ENCODE measurements at regions not wholly inside any gene's neighbourhood (a gene's known extent, or its start where the extent isn't known, plus 50 kb on each side); places are given as distances from the start of the nearest gene placed in this dataset.
"Not testable (repeated sequence)": the region's sequence is repeated elsewhere in the genome, so short reads cannot be mapped to it uniquely, and the experiment has no call there.

DNA sequence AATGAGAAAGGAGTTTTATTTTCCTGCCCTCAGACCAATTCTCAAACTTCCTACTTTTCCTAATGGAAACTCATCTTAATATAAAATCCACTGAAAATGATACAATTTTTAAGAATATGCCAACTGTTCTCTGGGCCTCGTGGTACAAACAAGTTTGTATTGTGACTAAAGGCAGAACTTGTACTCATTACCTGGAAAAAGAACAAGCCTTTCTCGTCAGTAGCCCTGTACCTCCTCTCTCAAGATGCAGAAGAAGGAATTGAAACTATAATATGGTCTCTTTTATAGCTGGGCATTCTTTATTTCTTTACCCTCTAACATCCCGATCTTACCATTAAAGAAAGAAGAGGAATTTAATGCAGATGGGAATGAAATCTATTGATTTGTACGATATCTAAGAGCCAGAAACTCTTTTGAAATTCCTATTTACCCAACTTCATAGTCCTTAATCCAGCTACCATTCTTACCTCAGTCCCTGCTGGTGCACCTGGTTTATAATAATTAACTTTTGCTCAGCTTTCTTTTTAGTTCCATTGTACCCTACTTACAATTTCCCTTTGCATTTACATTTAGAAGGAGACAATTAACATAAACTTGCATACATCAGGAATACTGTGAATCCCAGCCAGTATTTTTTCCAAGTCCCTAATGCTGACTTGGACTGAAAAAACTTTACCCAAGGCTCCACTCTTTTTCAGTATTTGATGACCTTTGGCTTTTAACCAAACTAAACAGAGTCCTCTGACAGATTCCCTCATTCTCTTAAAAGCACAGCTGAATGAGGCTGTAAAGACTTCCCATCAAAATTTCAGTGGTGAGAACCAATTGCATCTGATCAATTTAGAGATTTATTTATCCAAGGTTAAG, 1162.4 kb downstream of the BRINP3 start:
- DNase-seq = no peak

DNA sequence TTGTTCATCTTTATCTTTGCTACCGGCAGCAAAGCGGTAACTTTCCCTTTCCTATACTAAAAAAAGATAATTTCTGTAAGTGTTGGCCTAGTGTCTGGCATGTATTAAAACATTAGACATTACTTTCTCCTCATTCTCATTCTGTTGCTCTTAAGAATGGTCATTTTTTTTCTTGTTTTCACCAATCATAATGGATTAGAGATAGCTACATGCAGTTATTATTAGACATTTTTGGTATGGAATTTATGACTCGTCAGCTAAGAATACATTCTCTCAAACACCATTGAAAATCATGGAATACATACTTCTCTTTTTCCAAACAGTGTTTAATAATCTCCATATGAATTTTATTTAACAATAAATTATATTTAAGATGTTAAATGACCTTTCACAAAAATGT, 1154.6 kb downstream of the BRINP3 start:
- no peak for DNase-seq

DNA sequence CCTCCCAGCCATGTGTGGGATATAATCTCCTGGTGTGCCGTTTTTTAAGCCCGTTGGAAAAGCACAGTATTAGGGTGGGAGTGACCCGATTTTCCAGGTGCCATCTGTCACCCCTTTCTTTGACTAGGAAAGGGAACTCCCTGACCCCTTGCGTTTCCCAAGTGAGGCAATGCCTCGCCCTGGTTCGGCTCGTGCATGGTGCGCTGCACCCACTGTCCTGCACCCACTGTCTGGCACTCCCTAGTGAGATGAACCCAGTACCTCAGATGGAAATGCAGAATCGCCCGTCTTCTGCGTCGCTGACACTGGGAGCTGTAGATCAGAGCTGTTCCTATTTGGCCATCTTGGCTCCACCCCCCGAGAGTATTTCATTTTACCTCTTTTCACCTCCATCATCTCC, 1146.6 kb downstream of the BRINP3 start:
- DNase-seq = not testable (repeated sequence)

DNA sequence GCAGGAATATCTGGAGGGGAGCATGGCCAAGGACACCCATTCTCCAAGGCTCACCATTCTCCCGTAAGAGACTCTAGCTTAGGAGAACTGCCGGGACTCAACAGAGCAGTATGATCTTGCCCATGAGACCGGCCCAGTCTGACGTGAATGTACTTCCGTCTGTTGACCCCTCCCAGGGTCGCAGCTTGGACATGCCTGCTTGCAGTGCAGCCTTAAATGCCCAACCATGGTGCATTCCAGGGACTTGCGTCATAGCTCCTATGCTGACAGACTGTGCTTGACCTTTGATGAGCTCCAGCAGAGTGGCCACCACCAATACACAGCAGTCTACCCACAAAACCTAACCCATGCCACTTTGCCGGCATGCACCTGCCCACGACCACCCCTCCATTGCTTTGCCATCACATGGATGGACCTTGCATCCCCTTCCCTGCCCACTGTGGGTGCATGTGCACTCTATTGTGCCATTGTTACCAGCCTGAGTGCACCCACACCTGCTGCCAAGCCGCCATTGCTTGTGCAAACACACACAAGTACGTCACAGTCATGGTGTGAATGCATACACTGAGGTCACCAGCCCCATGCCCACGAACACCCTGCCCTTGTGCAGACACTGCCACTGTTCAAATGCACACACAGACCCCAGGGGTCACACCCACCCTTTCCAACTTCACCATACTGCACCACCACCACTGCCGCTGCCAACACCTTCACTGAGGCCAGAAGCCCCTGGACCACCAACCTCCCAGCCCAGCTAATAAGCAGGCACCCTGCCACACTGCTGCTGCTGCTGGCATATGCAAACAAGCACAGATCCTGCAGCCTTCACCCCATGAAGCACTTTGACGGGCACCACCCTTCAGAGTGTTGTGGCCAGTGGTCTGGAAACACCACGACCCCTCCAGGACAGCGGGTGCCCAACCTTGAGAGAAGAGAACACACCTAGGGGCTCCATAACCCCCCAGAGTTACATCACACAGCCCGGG, 1141.3 kb downstream of the BRINP3 start:
- no peak for DNase-seq

DNA sequence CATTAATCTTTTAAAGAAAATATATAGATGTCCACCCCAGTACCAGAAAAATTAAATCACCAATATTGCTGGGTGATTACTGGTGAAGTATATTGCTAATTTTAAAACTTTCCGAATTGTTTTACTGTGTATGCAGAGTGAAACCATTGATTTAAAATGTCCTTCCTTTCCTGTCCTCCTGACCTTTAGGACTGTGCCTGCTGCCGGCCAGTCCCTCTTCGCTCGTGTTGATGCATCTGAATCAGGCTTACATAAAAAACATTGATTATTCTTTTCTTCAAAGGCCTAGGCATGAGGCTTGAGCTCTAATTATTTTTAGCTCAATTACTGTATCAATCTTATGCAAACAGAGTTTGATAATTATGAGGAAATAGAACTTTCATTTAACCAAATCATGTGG, 1128.1 kb downstream of the BRINP3 start:
- no peak for DNase-seq

DNA sequence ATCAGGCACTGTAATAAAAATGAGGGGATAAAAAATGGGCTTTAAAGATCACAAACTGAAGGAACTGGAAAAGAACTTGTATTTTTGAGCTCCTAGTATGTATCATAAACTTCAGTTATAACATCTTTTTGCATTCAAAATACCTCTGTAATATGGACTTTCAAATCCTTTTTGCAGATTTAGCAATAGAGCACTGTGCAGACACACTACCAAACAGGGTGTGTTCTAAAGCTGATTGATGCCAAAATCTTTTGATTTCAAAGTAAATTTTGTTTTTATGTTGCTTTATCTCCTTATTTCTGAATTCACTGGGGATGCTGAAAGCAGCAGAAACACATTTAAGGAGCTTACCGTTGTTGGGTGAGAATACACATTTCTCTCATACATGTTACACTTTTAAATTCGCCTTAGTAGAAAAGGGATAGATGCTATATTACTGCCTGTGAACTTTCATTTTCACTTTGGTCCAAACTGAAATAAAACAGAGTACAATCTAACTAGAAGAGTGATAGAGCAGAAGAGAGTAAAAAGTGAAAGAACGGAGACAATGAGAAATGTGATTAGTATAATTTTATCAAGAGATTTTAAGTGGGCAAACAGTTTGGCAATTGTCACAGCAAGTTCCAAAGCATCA, 1126.6 kb downstream of the BRINP3 start:
- DNase-seq = no peak

DNA sequence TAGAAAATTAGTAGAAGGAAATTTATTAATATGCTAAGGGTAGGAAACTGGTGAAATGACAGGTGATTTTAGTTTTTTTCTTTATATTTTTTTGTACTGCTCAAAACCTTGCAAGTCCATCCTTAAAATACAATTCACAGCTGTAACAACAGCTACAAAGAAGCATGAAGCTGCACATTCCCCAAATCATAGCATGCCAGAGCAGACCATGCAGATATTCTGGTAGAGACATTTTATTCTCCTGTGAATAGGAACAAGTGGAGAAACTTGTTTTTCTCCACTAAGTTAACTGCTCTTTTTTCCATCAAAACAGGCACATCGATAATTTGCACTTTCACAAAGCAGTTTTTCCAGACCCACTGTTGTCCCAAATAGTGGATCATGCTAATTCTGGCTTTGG, 1125.7 kb downstream of the BRINP3 start:
- no peak for DNase-seq

DNA sequence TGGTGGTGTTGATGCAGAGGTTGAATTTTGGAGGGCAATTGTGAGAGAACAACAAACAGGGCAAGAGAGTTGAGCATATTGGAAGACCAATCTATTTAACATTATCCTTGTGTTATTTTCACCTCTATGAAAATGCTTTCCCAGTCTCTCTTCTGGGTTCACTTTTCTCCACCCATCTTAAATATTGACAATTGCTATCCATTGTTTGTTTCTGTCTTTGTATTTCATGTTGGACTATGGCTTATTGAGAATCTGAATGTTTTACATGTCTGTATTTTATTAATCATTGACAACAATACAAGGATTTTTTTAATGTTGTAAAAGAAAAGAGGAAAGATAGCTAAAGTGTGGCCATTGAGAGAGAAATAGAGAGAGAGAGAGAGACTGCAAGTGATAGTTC, 1121.5 kb downstream of the BRINP3 start:
- DNase-seq = no peak

DNA sequence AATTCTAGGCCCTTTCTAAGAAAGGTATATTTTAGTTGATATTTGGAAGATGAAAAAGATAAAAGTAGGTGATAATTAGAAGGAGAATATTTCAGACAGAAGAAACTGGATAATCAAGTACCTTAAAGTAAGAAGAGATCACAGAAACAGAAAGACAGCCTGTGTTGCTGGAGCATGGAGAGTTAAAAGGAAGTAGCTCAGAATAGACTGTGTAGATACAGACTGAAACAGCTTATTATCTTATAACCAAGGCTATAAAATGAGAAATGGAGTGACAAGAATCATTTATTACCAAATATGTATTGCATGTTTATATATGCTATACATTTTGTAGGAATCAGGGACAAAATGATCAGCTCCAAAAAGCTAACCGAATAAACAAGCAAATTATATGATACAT, 1120.3 kb downstream of the BRINP3 start:
- DNase-seq = no peak

DNA sequence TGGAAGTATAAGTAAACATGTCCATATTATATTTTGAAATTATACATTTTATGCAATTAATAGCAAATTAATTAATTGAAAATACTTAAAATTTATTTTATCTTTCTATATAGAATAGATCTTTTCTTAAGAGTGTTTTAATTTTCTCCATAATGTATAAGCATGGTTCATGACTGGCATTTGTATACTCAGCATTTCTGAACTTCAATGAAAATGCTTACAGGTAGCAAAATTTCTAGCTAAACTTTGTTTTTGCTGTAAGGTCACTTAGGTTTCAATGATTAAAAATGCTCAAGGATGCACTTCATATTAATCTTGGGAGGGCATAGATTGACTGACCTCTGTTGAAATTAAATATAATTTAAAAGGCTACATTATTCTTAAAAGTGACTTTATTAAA, 1108.1 kb downstream of the BRINP3 start:
- DNase-seq = no peak

DNA sequence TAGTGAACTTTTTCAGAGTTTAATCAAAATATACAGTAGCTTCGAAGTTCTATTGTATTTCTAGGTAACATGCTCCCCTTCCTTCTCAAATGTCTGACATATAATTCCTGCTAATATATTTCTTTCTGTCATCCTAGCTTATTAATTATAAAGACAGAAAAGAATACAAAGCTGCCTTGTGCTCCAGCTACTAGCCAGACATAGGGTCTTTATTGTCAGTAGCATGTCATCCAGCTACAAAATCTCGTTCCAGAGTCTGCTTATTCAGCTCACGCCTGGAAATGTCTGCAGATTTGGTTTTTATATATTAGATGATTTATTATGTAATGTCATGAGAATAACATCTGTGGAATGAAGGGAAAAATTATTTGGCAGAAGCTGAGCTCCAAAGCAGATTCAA, 1102.8 kb downstream of the BRINP3 start:
- DNase-seq = no peak

DNA sequence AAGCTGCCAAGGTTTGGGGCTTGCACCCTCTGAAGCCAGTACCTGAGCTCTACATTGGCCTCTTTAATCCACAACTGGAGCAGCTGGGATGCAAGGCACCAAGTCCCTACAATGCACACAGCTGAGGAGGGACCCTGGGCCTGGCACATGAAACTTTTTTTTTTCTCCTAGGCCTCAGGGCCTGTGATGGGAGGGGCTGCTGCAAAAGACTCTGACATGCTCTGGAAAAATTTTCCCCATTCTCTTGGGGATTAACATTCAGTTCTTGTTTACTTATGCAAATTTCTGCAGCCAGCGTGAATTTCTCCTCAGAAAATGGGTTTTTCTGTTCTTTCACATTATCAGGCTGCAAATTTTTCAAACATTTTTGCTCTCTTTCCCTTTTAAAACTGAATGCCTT, 1072.2 kb downstream of the BRINP3 start:
- DNase-seq = no peak

DNA sequence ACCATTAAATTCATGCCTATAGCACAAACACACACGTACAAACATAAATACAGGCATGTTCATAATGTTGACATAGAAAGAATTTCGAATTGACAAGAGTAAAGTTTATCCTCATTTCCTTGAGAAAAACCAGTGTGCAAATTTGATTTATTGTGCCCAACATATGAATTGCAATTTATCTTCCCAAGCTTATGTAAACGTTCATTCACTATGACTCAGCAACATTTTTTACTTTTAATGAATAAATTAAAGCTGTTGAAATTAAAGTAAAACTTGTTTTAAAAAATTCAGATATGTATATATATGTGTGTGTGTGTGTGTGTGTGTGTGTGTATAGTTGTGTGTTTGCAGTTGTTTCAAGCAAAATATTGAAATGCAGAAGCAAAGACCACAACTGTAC, 1067.9 kb downstream of the BRINP3 start:
- DNase-seq = no peak

DNA sequence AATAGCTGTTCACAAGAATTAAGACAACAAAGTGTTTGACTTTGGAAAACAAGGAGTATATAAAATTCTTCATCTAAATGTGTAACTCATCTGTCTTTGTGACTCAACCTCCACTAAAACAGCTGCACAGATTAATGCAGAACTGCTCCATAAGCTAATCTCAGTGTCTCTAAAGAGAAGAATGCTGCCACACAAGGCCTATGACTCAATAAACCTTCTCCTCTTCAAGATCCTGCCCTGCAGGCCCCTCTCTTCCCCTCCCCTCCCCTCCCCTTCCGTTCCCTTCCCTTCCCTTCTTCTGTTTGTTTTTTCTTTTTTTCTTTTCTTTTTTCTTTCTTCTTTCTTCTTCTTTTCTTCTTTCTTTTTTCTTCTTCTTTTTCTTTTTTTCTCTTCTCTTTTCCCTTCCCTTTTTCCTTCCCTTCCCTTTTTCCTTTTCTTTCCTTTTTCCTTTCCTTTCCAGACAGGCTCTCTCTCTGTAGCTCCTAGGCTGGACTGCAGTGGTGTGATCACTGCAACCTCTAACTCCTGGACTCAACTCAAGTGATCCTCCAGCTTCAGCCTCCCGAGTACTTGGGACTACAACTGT, 1052.8 kb downstream of the BRINP3 start:
- DNase-seq = no peak

DNA sequence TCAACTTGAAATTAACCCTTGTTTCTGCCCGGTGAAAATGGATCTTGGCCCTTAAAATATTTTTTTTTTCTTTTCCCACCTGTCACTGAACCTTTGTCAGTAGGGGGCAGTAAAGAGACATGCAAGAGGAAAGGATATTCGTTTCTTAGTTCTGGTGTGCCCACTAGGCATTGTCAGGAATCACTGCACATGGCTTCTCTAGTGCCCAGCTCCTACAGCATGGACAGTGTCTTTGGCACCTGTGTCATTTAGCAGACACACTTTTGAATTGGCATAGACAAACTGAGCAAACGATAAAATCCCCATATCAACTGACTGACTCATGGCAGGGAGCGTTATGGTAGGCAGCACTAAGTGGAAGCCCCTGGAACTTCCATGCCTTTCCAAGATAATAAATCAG, 1048.1 kb downstream of the BRINP3 start:
- DNase-seq = peak; percentile 72

DNA sequence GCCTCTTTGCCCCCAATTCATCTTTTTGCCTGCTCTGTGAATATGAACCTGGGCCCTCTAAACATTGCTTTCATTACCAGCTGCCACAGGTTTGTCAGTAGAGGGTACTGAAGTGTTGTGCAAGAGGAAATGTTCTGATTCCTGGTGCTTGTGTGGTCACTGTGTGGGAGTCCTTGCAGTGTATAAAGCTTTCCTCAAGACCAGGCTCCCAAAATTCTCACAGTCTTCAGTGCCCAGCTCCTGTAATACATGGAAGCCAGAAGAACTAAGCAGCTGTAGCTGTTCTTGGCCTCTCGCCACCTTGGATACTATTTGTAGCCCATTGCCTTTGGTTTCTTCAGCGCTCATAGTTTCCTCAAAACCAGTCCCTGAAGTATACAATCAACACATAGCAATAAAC, 1046.2 kb downstream of the BRINP3 start:
- DNase-seq = no peak

DNA sequence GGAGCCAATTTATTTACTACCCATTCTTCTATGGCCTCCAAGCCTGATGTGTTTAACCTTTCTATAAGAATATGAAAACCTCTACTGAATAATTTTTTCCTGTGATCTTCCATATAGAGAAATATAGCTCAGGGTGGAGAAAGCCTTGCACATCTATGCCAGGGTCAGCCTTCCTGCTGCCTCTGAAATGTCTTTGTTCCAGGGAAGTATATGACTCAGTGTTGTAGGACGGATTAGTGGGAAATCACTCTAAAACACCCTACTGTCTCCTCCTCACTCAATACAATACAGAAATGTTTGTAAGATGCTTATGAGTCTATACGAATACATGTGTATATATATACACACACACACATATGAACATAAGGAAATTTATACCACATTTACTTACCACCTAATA, 1044.9 kb downstream of the BRINP3 start:
- no peak for DNase-seq

DNA sequence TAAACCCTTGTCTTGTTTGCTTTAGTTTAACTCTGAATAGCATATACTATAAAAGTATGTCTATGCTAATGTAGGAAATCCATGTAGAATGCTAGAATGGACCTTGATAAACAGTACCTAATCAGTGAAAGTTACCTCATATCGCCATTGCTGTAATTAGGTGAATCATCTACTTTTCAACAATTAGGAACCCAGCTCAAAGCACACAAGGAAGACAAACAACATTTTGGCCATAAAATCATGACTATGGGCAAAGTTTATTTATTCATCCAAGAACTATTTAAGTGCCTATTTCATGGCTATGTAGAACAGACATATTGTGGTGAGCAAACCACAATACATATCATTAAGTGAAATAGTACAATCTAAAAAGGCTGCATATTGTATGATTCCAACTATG, 1043.2 kb downstream of the BRINP3 start:
- no peak for DNase-seq

DNA sequence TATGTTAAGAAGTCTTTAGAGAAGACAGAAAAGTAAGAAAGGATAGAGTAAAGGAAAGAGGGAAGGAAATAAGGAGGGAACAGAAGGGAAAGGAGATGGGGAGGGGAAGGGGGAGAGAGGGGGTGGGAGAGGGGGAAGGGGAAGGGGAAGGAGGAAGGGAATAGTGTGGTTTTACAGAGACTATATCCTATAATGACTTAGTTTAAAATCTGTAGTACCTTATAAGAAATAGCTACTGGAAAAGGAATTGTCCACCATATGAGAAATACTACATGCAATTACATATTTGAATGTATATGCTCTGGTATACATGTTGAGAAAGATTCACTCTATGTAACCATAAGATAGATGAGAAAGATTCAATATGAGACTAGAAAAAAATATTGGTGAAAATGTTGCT, 1042.3 kb downstream of the BRINP3 start:
- no peak for DNase-seq

DNA sequence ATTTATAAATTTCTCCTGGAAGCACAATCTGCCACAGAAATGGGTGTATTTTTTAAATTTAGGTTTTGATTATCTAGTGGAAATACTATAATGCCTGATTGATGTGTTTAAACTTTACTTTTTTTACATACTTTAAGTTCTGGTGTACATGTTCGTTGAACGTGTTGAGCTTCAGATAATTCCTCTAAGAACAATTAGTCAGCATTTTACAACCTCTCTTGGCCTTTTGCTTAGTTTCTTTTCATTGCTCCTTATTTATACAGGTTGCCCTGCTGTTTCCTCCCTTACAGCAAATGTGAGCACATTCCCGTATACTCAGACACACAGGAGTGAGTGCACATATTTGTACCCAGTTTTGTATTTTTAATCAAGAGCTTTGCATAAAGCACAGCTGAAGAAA, 1038.9 kb downstream of the BRINP3 start:
- no peak for DNase-seq

DNA sequence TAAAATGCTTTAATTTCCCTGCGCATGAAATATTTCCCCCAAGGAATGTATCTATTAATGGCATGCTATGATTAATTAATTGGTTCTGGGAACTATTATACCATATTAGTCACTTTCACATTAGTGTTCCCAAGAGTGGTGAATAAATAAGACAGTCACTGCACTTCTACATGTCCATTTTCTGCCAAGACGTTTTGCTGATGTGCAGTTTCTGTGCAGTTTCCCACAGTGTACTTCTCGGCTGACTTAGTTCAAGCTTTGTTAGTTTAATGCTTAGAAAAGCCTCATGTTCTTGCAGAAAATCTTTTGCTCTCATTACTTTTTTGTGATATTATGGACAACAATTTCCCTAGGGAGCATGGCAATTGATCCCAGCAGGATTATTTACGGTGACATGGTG, 1014.5 kb downstream of the BRINP3 start:
- DNase-seq = no peak

DNA sequence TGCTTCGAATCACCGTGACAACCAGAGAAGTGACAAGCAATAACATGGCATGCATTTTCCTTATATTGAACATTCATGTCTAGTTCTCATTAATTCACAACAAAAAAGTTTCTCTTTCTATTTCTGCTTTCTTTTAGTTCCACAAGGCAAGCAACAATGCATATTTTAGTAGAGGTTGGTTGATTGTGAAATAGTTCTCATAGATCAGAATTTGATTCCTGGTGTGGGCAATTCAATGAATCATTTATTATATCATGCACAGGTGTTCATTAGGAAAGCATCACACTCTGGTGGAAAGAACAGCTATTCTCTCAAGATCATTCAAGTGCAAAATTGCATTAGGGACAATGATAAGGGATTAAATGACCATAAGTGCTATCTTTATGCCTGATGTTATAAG, 980.9 kb downstream of the BRINP3 start:
- DNase-seq = no peak

DNA sequence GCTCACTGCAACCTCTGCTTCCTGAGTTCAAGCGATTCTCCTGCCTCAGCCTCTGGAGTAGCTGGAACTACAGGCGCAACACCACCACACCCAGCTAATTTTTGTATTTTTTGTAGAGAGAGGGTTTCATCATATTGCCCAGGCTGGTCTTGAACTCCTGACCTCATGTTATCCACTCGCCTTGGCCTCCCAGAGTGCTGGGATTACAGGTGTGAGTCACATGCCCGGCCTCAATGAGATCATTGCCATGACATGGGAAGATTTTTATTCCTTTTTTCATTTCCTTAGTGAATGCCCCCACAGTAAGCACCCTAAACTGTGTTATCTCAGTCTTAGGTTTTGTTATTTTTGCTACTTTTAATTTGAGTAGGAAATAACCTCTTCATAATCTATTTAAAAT, 977.9 kb downstream of the BRINP3 start:
- no peak for DNase-seq

Measured in hematopoietic multipotent progenitor cell treated with erythropoietin and hydrocortisone succinate and interleukin-3 and kit ligand, for 6 days (in vitro differentiated cells).